GM23338 (cell line): ENCODE measurements at regions not wholly inside any gene's neighbourhood (a gene's known extent, or its start where the extent isn't known, plus 50 kb on each side); places are given as distances from the start of the nearest gene placed in this dataset.

Experiments
- ATAC-seq: fragments of 200-7000 bp; cut with Tn5 transposase; 3 replicates; pipeline ENCODE4 v1.9.1; 2020
- DNase-seq: peaks from one replicate; pipeline ENCODE4 v3.0.0-alpha.2; 2015; ENCODE audit warnings: low spot score
- H2AFZ ChIP-seq: fragments of 200-600 bp; sonication (generic); 2 replicates; pipeline ENCODE4 v1.8.0; 2016; ENCODE audit warnings: antibody characterized with exemption, mild to moderate bottlenecking, moderate library complexity
- H3F3A ChIP-seq: fragments of 200-600 bp; sonication (generic); replicated peaks from 2 replicates; pipeline ENCODE4 v1.8.0; 2017; ENCODE audit warnings: antibody characterized with exemption, mixed run types, low read depth
- H3K27ac ChIP-seq: fragments of 200-600 bp; sonication (generic); 2 replicates; pipeline ENCODE4 v1.6.1; 2016; ENCODE audit warnings: low read depth
- H3K27me3 ChIP-seq: fragments of 200-600 bp; sonication (generic); 2 replicates; pipeline ENCODE4 v1.8.0; 2016; ENCODE audit warnings: mild to moderate bottlenecking, mixed run types, moderate library complexity; ENCODE audit not compliant: insufficient read depth
- H3K36me3 ChIP-seq: fragments of 200-600 bp; sonication (generic); 2 replicates; pipeline ENCODE4 v1.8.0; 2016; ENCODE audit warnings: mild to moderate bottlenecking; ENCODE audit not compliant: insufficient read depth
- H3K4me1 ChIP-seq: fragments of 200-600 bp; sonication (generic); 2 replicates; pipeline ENCODE4 v1.8.0; 2016; ENCODE audit warnings: mild to moderate bottlenecking, moderate library complexity; ENCODE audit not compliant: insufficient read depth
- H3K4me2 ChIP-seq: fragments of 200-600 bp; sonication (generic); 2 replicates; pipeline ENCODE4 v1.7.1; 2017; ENCODE audit warnings: mixed run types
- H3K4me3 ChIP-seq: fragments of 200-600 bp; sonication (generic); 2 replicates; pipeline ENCODE4 v1.6.1; 2016; ENCODE audit warnings: mixed run types
- H3K79me2 ChIP-seq: fragments of 200-600 bp; sonication (generic); replicated peaks from 2 replicates; pipeline ENCODE4 v1.8.0; 2017; ENCODE audit warnings: mild to moderate bottlenecking; ENCODE audit not compliant: insufficient read depth
- H3K9me2 ChIP-seq: fragments of 200-600 bp; sonication (generic); 2 replicates; pipeline ENCODE4 v1.8.0; 2017; ENCODE audit not compliant: insufficient read depth
- H4K20me1 ChIP-seq: fragments of 200-600 bp; sonication (generic); replicated peaks from 2 replicates; pipeline ENCODE4 v1.8.0; 2017; ENCODE audit warnings: mild to moderate bottlenecking; ENCODE audit not compliant: insufficient read depth
- H3K27ac Mint-ChIP-seq: 2 replicates; pipeline ENCODE4 v1.8.0; 2020; ENCODE audit warnings: inconsistent platforms, mild to moderate bottlenecking, moderate library complexity, mixed read lengths
- H3K27me3 Mint-ChIP-seq: 3 replicates; pipeline ENCODE4 v1.8.0; 2022; ENCODE audit warnings: low read depth, mild to moderate bottlenecking, moderate library complexity, mixed read lengths, inconsistent platforms; ENCODE audit not compliant: insufficient read depth, poor library complexity
- H3K36me3 Mint-ChIP-seq: 3 replicates; pipeline ENCODE4 v1.8.0; 2021; ENCODE audit warnings: low read depth, mild to moderate bottlenecking, inconsistent platforms, moderate library complexity, mixed read lengths
- H3K4me1 Mint-ChIP-seq: 3 replicates; pipeline ENCODE4 v1.8.0; 2020; ENCODE audit warnings: mild to moderate bottlenecking, inconsistent platforms, mixed read lengths
- H3K4me3 Mint-ChIP-seq: 3 replicates; pipeline ENCODE4 v1.8.0; 2021; ENCODE audit warnings: moderate library complexity, mild to moderate bottlenecking, inconsistent platforms, mixed read lengths
- H3K9me3 Mint-ChIP-seq: 3 replicates; pipeline ENCODE4 v1.8.0; 2020; ENCODE audit warnings: moderate library complexity, mild to moderate bottlenecking, inconsistent platforms, mixed read lengths
- EZH2 ChIP-seq: fragments of 200-600 bp; sonication (generic); IDR thresholded peaks from one replicate; pipeline ENCODE4 v1.8.0; 2017; ENCODE audit warnings: antibody characterized with exemption, mild to moderate bottlenecking, low read depth; ENCODE audit not compliant: unreplicated experiment
- JUNB ChIP-seq: IDR thresholded peaks from one replicate; pipeline ENCODE4 v1.6.1; 2016; ENCODE audit warnings: antibody characterized with exemption; ENCODE audit not compliant: unreplicated experiment
- NANOG ChIP-seq: IDR thresholded peaks from 2 replicates; pipeline ENCODE4 v1.6.1; 2016; ENCODE audit warnings: antibody characterized with exemption, borderline replicate concordance
- POLR2AphosphoS5 ChIP-seq: IDR thresholded peaks from 2 replicates; pipeline ENCODE4 v1.6.1; 2016; ENCODE audit warnings: antibody characterized with exemption, low read depth
- STAT1 ChIP-seq: IDR thresholded peaks from one replicate; pipeline ENCODE4 v1.6.1; 2016; ENCODE audit warnings: antibody characterized with exemption; ENCODE audit not compliant: unreplicated experiment
- ZNF114 ChIP-seq: fragments of 250-450 bp; sonication (Bioruptor Pico); IDR thresholded peaks from 2 replicates; pipeline ENCODE4 v1.5.0; 2020; ENCODE audit warnings: mild to moderate bottlenecking, moderate library complexity
- ZNF331 ChIP-seq: fragments of 250-450 bp; sonication (Bioruptor Pico); IDR thresholded peaks from 2 replicates; pipeline ENCODE4 v1.5.0; 2020; ENCODE audit warnings: low read depth, mild to moderate bottlenecking, moderate library complexity
- TF ChIP-seq, protein P1 (sequence below), 2 experiments: fragments of 200-600 bp in 1 of 2; sonication (generic) in 1 of 2; conservative IDR thresholded peaks; 2 replicates each; pipeline versions ENCODE4 v1.5.1 to v1.6.1; 2016 to 2017; ENCODE audit warnings: antibody characterized with exemption in 2 of 2, low read depth in 2 of 2, mild to moderate bottlenecking in 2 of 2, moderate library complexity in 1 of 2
- TF ChIP-seq, protein P2 (sequence below): IDR thresholded peaks from one replicate; pipeline ENCODE4 v1.6.1; 2018; ENCODE audit warnings: antibody characterized with exemption; ENCODE audit not compliant: unreplicated experiment
- TF ChIP-seq, protein P3 (sequence below): IDR thresholded peaks from 2 replicates; pipeline ENCODE4 v1.6.1; 2016; ENCODE audit warnings: antibody characterized with exemption

DNA sequence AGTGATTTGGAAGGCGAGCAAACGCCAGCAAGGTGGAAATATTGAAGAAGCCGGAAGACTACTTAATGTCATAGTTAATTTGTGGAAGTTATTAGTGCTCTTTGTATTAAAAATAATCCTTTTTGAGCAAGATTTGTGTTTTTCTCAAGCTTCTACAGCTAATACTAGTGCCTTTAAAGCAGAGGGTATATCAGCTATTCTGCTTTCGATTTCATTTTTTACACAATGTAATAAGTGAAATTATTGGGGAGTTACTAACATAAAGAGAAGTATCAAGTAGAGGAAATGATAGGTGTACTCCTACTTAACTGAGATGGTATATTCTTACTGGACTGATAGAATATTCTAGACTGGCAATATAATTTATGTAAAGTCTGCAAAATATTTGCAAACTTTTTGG, 392.4 kb upstream of the DCN start (continued):
- TF ChIP-seq ZNF331 (CRISPR knock-in tag) (no peak), ZNF114 (CRISPR knock-in tag) (no peak), NANOG (no peak)

DNA sequence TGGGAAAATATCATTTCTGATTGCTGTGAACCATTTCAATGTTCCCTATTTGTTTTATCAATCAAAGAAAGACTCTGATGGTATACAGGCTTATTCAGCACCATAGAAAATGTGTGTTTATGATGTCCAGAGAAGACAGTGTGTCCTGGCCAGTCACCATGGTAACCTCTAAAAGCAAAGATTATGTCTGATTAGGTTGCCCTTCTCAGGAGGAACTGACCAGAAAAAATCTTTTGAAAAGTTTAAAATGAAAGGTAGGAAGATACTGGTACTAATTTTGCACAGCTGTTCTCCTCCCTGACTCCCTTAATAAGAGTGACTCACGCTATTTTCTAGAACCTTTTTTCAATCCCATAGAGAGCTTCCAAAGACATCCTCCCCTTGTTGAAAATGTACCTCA, 391.8 kb upstream of the DCN start:
- no peak overlapping the region for H3K27ac Mint-ChIP-seq
- no peak overlapping the region for H3K27ac ChIP-seq
- H3K27me3 Mint-ChIP-seq: no peaks in the 10 kb centered on the region
- 0 out of 2 replicates have a peak overlapping the region, but pooled peaks have one; percentile 52 for H2AFZ ChIP-seq
- H4K20me1 ChIP-seq: no peaks in the 10 kb centered on the region
- no peak for ATAC-seq
- no peak for TF ChIP-seq POLR2AphosphoS5
- no peak for TF ChIP-seq JUNB
- no peak for TF ChIP-seq EZH2
- no peak for TF ChIP-seq ZNF114 (CRISPR knock-in tag)
- no peak for TF ChIP-seq NANOG
- H3K4me3 Mint-ChIP-seq: no peak overlapping the region
- no peaks in the 10 kb centered on the region for H3K9me3 Mint-ChIP-seq
- no peaks in the 10 kb centered on the region for H3K36me3 ChIP-seq
- H3K4me1 ChIP-seq: no peaks in the 10 kb centered on the region
- no peaks in the 10 kb centered on the region for H3K36me3 Mint-ChIP-seq
- H3K4me3 ChIP-seq: no peak overlapping the region
- no peak for DNase-seq
- no peak overlapping the region for H3K4me2 ChIP-seq
- H3K79me2 ChIP-seq: no peaks in the 10 kb centered on the region
- no peaks in the 10 kb centered on the region for H3F3A ChIP-seq
- no peaks in the 10 kb centered on the region for H3K9me2 ChIP-seq
- peaks cover 6% of the 10 kb centered on the region; the same call in 1 of the 3 replicates for H3K4me1 Mint-ChIP-seq
- no peaks in the 10 kb centered on the region for H3K27me3 ChIP-seq

DNA sequence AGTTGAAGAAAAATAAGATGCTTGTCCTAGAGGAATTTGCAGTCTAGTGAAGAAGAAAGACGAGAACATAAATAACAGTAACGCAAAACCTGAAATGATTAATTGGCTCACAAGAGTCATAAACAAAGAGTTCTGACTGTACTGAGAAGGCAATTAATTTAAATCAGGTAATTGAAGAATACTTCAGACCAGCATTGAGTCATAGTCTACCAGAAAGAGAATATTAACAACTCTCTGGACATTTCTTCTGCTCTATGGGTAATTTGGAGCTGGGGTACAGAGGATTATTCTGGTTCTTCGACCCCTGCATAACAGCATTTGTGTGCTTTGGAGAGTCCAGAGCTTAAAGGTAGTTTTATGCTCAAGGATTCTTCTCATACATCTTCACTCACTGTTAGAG, 390.3 kb upstream of the DCN start:
- no peak overlapping the region for H3K4me3 Mint-ChIP-seq
- no peak for DNase-seq
- H3K27me3 Mint-ChIP-seq: no peaks in the 10 kb centered on the region
- Histone ChIP-seq H3K36me3 (no peaks in the 10 kb centered on the region), H3K27me3 (no peaks in the 10 kb centered on the region), H3K4me2 (no peak overlapping the region), H3K79me2 (no peaks in the 10 kb centered on the region), H4K20me1 (no peaks in the 10 kb centered on the region), H3K4me3 (no peak overlapping the region), H2AFZ (no peak overlapping the region), H3K27ac (no peak overlapping the region), H3K9me2 (no peaks in the 10 kb centered on the region), H3K4me1 (no peaks in the 10 kb centered on the region), H3F3A (no peaks in the 10 kb centered on the region)
- no peaks in the 10 kb centered on the region for H3K9me3 Mint-ChIP-seq
- no peaks in the 10 kb centered on the region for H3K36me3 Mint-ChIP-seq
- TF ChIP-seq, protein P1, sequence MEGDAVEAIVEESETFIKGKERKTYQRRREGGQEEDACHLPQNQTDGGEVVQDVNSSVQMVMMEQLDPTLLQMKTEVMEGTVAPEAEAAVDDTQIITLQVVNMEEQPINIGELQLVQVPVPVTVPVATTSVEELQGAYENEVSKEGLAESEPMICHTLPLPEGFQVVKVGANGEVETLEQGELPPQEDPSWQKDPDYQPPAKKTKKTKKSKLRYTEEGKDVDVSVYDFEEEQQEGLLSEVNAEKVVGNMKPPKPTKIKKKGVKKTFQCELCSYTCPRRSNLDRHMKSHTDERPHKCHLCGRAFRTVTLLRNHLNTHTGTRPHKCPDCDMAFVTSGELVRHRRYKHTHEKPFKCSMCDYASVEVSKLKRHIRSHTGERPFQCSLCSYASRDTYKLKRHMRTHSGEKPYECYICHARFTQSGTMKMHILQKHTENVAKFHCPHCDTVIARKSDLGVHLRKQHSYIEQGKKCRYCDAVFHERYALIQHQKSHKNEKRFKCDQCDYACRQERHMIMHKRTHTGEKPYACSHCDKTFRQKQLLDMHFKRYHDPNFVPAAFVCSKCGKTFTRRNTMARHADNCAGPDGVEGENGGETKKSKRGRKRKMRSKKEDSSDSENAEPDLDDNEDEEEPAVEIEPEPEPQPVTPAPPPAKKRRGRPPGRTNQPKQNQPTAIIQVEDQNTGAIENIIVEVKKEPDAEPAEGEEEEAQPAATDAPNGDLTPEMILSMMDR (conservative IDR thresholded peaks at IDR 0.05; ENCODE audit: low read depth in 2 of 2): no peak
- TF ChIP-seq, protein P2, sequence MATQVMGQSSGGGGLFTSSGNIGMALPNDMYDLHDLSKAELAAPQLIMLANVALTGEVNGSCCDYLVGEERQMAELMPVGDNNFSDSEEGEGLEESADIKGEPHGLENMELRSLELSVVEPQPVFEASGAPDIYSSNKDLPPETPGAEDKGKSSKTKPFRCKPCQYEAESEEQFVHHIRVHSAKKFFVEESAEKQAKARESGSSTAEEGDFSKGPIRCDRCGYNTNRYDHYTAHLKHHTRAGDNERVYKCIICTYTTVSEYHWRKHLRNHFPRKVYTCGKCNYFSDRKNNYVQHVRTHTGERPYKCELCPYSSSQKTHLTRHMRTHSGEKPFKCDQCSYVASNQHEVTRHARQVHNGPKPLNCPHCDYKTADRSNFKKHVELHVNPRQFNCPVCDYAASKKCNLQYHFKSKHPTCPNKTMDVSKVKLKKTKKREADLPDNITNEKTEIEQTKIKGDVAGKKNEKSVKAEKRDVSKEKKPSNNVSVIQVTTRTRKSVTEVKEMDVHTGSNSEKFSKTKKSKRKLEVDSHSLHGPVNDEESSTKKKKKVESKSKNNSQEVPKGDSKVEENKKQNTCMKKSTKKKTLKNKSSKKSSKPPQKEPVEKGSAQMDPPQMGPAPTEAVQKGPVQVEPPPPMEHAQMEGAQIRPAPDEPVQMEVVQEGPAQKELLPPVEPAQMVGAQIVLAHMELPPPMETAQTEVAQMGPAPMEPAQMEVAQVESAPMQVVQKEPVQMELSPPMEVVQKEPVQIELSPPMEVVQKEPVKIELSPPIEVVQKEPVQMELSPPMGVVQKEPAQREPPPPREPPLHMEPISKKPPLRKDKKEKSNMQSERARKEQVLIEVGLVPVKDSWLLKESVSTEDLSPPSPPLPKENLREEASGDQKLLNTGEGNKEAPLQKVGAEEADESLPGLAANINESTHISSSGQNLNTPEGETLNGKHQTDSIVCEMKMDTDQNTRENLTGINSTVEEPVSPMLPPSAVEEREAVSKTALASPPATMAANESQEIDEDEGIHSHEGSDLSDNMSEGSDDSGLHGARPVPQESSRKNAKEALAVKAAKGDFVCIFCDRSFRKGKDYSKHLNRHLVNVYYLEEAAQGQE: no peak
- TF ChIP-seq, protein P3, sequence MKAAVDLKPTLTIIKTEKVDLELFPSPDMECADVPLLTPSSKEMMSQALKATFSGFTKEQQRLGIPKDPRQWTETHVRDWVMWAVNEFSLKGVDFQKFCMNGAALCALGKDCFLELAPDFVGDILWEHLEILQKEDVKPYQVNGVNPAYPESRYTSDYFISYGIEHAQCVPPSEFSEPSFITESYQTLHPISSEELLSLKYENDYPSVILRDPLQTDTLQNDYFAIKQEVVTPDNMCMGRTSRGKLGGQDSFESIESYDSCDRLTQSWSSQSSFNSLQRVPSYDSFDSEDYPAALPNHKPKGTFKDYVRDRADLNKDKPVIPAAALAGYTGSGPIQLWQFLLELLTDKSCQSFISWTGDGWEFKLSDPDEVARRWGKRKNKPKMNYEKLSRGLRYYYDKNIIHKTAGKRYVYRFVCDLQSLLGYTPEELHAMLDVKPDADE: no peak
- TF ChIP-seq JUNB: no peak
- no peak for TF ChIP-seq NANOG
- no peak for TF ChIP-seq STAT1
- TF ChIP-seq EZH2: no peak
- peaks cover 2% of the 10 kb centered on the region; the same call in 1 of the 3 replicates for H3K4me1 Mint-ChIP-seq
- ATAC-seq: no peak
- no peak overlapping the region for H3K27ac Mint-ChIP-seq
